Activated CD4-positive, alpha-beta memory T cell treated with anti-CD3 and anti-CD28 coated beads, Interleukin-2, amount 10 ng/mL, durations not matched to agents 7 days and 5 days (primary cell): ENCODE measurements at regions not wholly inside any gene's neighbourhood (a gene's known extent, or its start where the extent isn't known, plus 50 kb on each side); places are given as distances from the start of the nearest gene placed in this dataset.
"Not testable (repeated sequence)": the region's sequence is repeated elsewhere in the genome, so short reads cannot be mapped to it uniquely, and the experiment has no call there.

Experiments used
- CTCF ChIA-PET: fragments of 350-600 bp; sonication (Branson Sonifier 250); formaldehyde crosslinking; loops from one replicate; lab custom pipeline; 2021; ENCODE audit warnings: antibody characterized with exemption, inconsistent platforms; lab: Charles Lee
- POLR2A ChIA-PET: fragments of 350-600 bp; sonication (Branson Sonifier 250); formaldehyde crosslinking; loops from one replicate; lab custom pipeline; 2021; ENCODE audit warnings: antibody characterized with exemption; lab: Charles Lee
- DNase-seq: peaks from one replicate; pipeline ENCODE4 v3.0.0-alpha.2; 2020
- H3K27ac Mint-ChIP-seq: one replicate; pipeline ENCODE4 v1.8.0; 2021; ENCODE audit warnings: mild to moderate bottlenecking, mixed read lengths
- H3K27me3 Mint-ChIP-seq: one replicate; pipeline ENCODE4 v1.8.0; 2021; ENCODE audit warnings: mixed read lengths
- H3K36me3 Mint-ChIP-seq: one replicate; pipeline ENCODE4 v1.8.0; 2021; ENCODE audit warnings: low read depth, mixed read lengths
- H3K4me1 Mint-ChIP-seq: one replicate; pipeline ENCODE4 v1.8.0; 2021; ENCODE audit warnings: mixed read lengths
- H3K4me3 Mint-ChIP-seq: one replicate; pipeline ENCODE4 v1.8.0; 2021; ENCODE audit warnings: mild to moderate bottlenecking, mixed read lengths
- H3K9me3 Mint-ChIP-seq: one replicate; pipeline ENCODE4 v1.8.0; 2021; ENCODE audit warnings: mixed read lengths

DNA sequence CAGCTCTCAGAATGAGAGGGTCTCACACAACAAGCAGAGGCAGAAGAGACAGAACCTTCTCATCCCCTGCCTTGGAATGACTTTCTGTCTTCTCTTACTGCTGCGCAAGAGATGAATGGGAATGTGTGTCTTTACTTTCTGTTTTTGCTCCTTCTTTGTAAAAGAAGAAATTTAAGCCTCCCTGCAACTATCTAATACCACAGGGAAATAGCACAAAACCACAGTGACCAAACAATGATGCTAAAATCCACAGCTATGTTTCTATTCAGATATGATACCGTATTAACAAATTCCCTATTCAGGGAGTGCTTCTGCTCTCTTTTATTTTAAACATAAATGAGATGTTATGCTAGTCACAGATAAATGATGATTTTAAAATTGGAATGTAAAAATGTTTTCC, 173.8 kb upstream of the RAI2 start:
- H3K36me3 Mint-ChIP-seq = no peaks in the 10 kb centered on the region
- no peaks in the 10 kb centered on the region for H3K27me3 Mint-ChIP-seq
- ChIA-PET POLR2A (no interaction called here), CTCF (no interaction called here)
- no peaks in the 10 kb centered on the region for H3K9me3 Mint-ChIP-seq
- no peak for DNase-seq
- no peak overlapping the region for H3K27ac Mint-ChIP-seq
- H3K4me1 Mint-ChIP-seq = no peaks in the 10 kb centered on the region
- H3K4me3 Mint-ChIP-seq = no peak overlapping the region

DNA sequence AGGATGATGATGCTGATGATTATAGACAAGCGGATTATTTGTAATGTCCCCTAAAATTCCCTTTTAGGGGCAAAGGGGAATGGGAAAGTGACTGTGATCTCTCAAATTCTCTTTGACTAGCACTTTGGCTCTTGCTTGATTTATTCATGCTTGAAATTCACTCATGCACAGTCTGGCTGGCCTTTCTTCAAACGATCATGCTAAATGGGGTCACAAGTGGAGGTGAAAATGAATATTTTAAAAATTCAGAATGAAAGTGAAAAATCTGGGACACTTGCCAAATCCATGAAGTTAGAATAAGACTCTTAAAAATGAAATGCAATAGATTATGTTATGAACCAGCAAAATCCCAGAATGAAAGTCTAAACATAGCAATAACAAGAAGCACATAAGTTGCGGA, 173.4 kb upstream of the RAI2 start:
- no peaks in the 10 kb centered on the region for H3K27me3 Mint-ChIP-seq
- no peaks in the 10 kb centered on the region for H3K36me3 Mint-ChIP-seq
- no peaks in the 10 kb centered on the region for H3K9me3 Mint-ChIP-seq
- H3K27ac Mint-ChIP-seq = no peak overlapping the region
- H3K4me3 Mint-ChIP-seq = no peak overlapping the region
- DNase-seq = no peak
- ChIA-PET POLR2A (no interaction called here), CTCF (no interaction called here)
- H3K4me1 Mint-ChIP-seq = no peaks in the 10 kb centered on the region

DNA sequence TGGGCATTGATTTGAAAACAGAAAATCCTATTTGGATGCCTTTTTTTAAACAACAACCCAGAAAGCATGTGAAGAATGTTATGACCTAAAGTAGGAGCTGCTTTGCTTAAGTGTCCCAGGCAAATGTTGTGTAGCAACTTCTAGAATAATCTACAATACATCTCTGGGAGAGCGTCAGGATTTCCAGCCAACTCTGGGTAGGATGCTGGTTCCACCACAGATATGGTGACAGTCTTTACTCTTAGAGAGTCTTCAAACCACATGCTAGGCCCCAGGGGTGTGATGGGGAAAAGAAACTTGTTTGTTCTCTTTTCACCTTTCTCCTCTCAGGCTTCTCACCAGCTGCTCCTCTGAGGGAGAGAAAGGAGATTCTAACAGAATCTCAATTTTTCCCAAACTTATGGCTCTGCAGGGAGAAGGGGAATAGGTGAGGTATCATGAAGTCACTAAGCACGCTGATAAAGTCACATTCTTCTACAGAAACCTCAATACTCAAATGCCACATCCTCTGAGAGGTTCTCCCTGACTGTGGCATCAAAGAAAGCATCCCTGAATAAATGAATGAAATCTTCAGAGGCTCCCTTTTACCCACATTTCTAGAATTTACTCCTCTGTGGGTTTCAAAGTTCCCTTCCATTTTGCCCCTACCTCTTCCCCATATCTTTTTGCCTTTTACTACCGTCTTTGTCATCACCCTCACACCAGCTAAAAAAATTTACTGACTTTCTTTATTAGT, 171.6 kb upstream of the RAI2 start:
- CTCF ChIA-PET = no interaction called here
- POLR2A ChIA-PET = no interaction called here
- Mint-ChIP-seq H3K4me1 (no peaks in the 10 kb centered on the region), H3K9me3 (no peaks in the 10 kb centered on the region), H3K27ac (no peak overlapping the region), H3K4me3 (no peak overlapping the region), H3K27me3 (no peaks in the 10 kb centered on the region), H3K36me3 (no peaks in the 10 kb centered on the region)
- DNase-seq = no peak

DNA sequence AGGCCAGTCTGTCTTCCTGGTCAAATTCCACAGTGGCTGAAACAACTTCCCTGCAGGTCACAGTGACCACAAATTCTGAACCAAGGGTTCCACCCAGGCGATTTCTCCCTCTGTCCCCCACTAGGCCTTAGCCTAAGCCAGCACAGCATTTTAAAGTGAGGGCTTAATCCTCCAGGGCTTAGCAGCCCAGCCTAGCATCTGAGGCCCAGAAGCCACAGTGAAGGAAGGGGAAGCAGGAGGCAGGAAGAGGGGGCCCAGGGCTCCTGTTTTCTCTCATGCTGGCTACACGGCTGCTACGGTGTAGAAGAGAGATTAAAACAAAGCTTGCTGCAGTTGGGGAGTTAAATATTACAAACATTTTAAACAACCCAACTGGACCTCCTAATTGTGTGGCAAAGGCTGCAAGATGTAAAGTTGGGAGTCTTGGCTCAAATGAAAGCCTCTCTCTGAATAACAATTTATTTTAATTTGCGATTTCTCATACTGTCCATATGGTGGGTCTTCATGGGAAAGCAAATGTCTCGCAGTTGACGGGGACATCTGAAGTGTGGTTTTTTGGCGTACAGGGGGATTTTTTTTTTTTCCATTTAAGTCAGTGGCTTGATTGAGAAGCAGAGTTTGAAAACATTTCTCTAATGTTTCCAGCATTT, 170.8 kb upstream of the RAI2 start:
- no peaks in the 10 kb centered on the region for H3K9me3 Mint-ChIP-seq
- DNase-seq = no peak
- CTCF ChIA-PET = no interaction called here
- H3K36me3 Mint-ChIP-seq = no peaks in the 10 kb centered on the region
- no peak overlapping the region for H3K4me3 Mint-ChIP-seq
- H3K27ac Mint-ChIP-seq = no peak overlapping the region
- H3K27me3 Mint-ChIP-seq = no peaks in the 10 kb centered on the region
- POLR2A ChIA-PET = no interaction called here
- no peaks in the 10 kb centered on the region for H3K4me1 Mint-ChIP-seq

DNA sequence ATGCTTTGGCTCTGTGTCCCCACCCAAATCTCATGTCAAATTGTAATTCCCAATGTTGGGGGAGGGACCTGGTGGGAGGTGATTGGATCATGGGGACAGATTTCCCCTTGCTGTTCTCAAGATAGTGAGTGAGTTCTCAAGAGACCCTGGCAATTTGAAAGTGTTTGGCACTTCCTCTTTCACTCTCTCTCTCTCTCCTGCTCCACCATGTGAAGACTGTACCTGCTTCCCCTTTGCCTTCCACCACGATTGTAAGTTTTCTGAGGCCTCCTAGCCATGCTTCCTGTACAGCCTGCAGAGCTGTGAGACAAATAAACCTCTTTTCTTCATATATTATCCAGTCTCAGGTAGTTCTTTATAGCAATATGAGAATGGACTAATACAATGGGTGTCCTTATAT, 169.6 kb upstream of the RAI2 start:
- H3K27ac Mint-ChIP-seq, POLR2A ChIA-PET, DNase-seq, CTCF ChIA-PET, H3K36me3 Mint-ChIP-seq, H3K4me3 Mint-ChIP-seq, H3K4me1 Mint-ChIP-seq, H3K27me3 Mint-ChIP-seq, H3K9me3 Mint-ChIP-seq: not testable (repeated sequence)

DNA sequence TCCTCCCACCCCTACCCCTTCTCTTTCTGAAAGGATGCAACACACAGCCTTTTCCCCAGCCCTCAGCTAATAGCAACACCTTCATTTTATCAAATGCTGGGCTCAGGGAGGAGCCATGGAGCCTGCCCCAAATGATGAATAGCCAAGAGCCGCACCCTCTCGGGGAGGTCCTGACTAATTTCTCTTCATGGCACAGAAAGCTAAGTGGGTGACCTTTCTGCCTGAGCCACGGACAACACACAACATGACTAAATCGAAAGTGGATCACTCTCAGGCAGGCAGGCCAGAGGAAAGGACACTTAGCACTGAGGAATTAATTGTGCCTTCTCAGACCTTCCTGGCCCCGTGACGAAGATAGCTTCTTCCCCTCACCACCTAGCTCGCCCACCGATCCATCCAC, 165.1 kb upstream of the RAI2 start:
- POLR2A ChIA-PET = no interaction called here
- no peaks in the 10 kb centered on the region for H3K9me3 Mint-ChIP-seq
- DNase-seq = no peak
- H3K4me3 Mint-ChIP-seq = no peak overlapping the region
- H3K36me3 Mint-ChIP-seq = no peaks in the 10 kb centered on the region
- no peak overlapping the region for H3K27ac Mint-ChIP-seq
- H3K4me1 Mint-ChIP-seq = no peaks in the 10 kb centered on the region
- CTCF ChIA-PET = no interaction called here
- H3K27me3 Mint-ChIP-seq = no peaks in the 10 kb centered on the region

GRCh38 chrX:18017411-18017810, 156.3 kb upstream of the RAI2 start:
- H3K36me3 Mint-ChIP-seq = no peaks in the 10 kb centered on the region
- POLR2A ChIA-PET = no interaction called here
- CTCF ChIA-PET = no interaction called here

DNA sequence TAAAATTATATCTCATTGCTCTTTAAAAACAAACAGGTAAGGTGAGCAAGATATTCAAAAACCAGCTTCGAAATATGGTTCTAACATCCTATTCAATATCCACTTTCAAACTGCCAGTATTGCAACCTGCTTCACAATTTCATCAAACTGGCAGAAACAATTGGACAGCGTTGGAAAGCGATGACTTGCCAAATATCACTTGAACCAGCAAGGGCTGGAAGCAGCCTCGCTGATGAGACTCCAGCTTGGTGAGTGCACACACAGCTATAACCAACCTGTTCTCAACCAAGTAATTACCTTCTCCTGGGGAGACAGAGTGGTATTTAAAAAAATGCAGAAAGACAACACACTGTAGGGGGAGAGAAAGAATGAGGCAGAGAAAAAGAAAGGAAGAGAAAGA, 155.8 kb upstream of the RAI2 start:
- no peak overlapping the region for H3K27ac Mint-ChIP-seq
- no peaks in the 10 kb centered on the region for H3K4me1 Mint-ChIP-seq
- H3K36me3 Mint-ChIP-seq = no peaks in the 10 kb centered on the region
- H3K27me3 Mint-ChIP-seq = no peaks in the 10 kb centered on the region
- H3K9me3 Mint-ChIP-seq = peaks cover 2% of the 10 kb centered on the region
- no peak overlapping the region for H3K4me3 Mint-ChIP-seq
- CTCF ChIA-PET = no interaction called here
- DNase-seq = no peak
- POLR2A ChIA-PET = no interaction called here

More at GRCh38 chrX:18017411-18017810, 156.3 kb upstream of the RAI2 start:
- Mint-ChIP-seq H3K4me3 (no peak overlapping the region), H3K4me1 (no peaks in the 10 kb centered on the region), H3K27ac (no peak overlapping the region), H3K9me3 (peaks cover 2% of the 10 kb centered on the region), H3K27me3 (no peaks in the 10 kb centered on the region)
- no peak for DNase-seq

DNA sequence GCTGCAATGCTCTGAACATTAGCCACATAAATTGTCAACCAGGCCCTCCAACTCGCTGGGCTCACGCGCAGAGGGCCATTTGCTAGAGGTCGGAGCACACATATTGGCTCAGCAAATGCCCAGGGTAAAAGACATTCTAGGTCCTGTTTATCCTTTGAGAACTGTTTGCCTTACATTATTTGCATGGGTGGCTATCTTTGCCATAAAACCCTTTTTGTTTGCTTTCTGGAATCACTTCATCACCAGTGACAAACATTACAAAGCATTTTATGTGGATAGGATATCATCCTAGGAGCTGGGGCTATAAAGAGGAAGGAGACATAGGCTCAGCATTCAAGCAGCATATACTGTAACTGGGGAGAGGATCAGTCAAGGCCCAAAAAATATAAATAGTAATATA, 149.2 kb upstream of the RAI2 start:
- Mint-ChIP-seq H3K27me3 (no peaks in the 10 kb centered on the region), H3K36me3 (no peaks in the 10 kb centered on the region), H3K27ac (no peak overlapping the region), H3K4me1 (no peaks in the 10 kb centered on the region), H3K4me3 (no peak overlapping the region), H3K9me3 (no peaks in the 10 kb centered on the region)
- DNase-seq = no peak
- POLR2A ChIA-PET = no interaction called here
- CTCF ChIA-PET = no interaction called here

DNA sequence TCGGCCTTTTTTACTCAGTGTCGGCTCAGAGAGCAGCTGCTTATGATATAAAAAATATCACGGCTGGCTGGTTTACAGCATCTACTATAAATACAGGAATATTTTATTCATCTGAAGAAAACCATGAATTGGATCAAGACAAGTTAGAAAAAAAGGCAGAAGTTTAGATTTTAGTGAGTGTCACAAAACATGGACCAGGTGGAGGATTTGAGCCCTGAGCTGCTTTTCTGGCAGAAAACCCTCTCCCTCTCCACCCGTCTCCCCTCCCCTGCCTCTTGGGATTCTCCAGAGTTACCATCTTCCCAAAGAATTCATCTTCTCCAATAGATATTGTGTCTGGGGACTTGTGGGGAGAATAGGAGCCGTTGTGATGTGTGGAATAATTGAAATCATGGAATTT, 142.8 kb upstream of the RAI2 start:
- CTCF ChIA-PET = no interaction called here
- no peak overlapping the region for H3K4me3 Mint-ChIP-seq
- no peak overlapping the region for H3K27ac Mint-ChIP-seq
- DNase-seq = no peak
- no peaks in the 10 kb centered on the region for H3K27me3 Mint-ChIP-seq
- no peaks in the 10 kb centered on the region for H3K36me3 Mint-ChIP-seq
- no peaks in the 10 kb centered on the region for H3K9me3 Mint-ChIP-seq
- POLR2A ChIA-PET = no interaction called here
- no peaks in the 10 kb centered on the region for H3K4me1 Mint-ChIP-seq

DNA sequence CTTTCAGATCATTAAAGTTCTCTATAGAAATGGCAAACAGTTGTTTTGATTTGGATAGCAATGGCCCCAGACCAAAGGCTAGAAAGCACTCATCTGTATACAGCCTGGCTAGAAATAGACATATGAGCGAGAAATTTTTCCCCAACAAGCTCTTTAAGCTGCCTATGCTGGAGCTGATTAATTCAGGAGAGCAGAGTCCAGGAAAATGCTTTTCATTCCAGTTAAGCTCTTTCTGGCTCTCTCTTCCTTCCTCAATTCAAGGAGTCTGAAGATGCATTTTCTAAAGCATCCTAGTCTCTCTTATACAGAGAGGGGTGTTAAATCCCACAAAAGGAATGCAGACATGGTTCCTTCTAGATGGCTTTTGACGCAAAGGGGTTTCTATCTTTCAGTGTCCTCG, 141.7 kb upstream of the RAI2 start:
- H3K4me1 Mint-ChIP-seq = no peaks in the 10 kb centered on the region
- POLR2A ChIA-PET = no interaction called here
- no peaks in the 10 kb centered on the region for H3K9me3 Mint-ChIP-seq
- H3K27ac Mint-ChIP-seq = no peak overlapping the region
- no peaks in the 10 kb centered on the region for H3K36me3 Mint-ChIP-seq
- DNase-seq = no peak
- CTCF ChIA-PET = no interaction called here
- H3K4me3 Mint-ChIP-seq = no peak overlapping the region
- no peaks in the 10 kb centered on the region for H3K27me3 Mint-ChIP-seq

DNA sequence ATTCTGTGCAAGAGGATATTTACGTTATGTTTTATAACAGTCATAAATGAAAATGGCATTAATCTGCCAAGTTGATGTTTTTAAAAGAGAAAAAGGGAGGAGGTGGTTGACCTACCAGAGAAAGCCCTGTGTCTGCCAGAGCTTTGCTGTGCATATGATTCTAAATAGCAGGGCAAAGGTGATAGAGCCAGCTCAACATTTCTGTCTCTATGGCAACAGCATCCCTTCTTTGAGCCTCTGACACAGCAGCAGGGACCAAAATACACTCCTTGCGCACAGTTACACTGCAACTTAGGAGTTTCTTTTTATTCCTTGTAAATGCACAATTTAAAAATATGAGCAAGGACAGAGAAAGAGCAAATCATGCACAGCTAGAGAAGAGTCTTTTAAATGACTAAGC, 133.3 kb upstream of the RAI2 start:
- ChIA-PET POLR2A (no interaction called here), CTCF (no interaction called here)
- no peak overlapping the region for H3K4me3 Mint-ChIP-seq
- H3K9me3 Mint-ChIP-seq = no peaks in the 10 kb centered on the region
- H3K27ac Mint-ChIP-seq = no peak overlapping the region
- no peaks in the 10 kb centered on the region for H3K4me1 Mint-ChIP-seq
- no peaks in the 10 kb centered on the region for H3K27me3 Mint-ChIP-seq
- no peaks in the 10 kb centered on the region for H3K36me3 Mint-ChIP-seq
- no peak for DNase-seq

DNA sequence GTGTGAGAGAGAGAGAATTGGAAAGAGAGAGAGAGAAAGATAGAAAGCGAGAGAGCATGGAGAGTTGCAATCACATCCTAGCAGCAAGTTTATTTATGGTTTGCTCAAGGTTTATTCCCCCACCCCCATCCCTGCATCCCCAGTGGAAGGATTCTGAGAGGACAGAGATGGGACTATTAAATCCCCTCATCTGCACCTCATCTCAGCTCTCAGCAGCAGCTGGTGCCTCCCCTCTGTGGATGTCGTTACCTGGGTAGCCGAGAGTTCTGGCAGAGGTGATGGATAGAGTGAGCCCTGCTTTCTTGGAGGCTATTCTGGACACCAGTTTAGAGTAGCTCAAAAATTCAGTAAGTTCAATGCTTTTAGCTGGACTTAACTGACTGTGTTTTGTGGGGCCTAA, 132.0 kb upstream of the RAI2 start:
- Mint-ChIP-seq H3K27me3 (no peaks in the 10 kb centered on the region), H3K9me3 (no peaks in the 10 kb centered on the region), H3K4me1 (no peaks in the 10 kb centered on the region), H3K36me3 (no peaks in the 10 kb centered on the region), H3K27ac (no peak overlapping the region), H3K4me3 (no peak overlapping the region)
- DNase-seq = no peak
- ChIA-PET CTCF (no interaction called here), POLR2A (no interaction called here)

DNA sequence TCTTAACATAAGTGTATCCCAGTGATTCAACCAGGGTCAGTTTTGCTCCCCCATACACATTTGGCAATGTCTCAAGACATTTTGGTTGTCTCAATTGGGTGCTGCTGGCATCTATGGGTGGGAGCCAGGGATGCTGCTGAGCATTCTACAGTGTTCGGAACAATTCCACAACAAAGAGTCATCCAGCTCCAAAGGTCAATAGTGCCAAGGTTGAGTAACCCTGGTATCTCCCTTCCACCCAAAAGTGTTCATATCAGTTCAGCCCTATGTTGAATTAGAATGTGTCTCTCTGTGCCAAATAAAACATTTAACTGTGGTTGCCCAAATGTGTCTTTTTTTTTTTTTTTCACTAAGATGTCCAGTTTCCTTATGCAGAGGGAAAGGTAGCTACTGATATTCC, 129.4 kb upstream of the RAI2 start:
- no peak overlapping the region for H3K4me3 Mint-ChIP-seq
- no peak overlapping the region for H3K27ac Mint-ChIP-seq
- no peaks in the 10 kb centered on the region for H3K4me1 Mint-ChIP-seq
- ChIA-PET POLR2A (no interaction called here), CTCF (no interaction called here)
- H3K36me3 Mint-ChIP-seq = no peaks in the 10 kb centered on the region
- no peaks in the 10 kb centered on the region for H3K9me3 Mint-ChIP-seq
- no peak for DNase-seq
- no peaks in the 10 kb centered on the region for H3K27me3 Mint-ChIP-seq
